H9 (cell line): ENCODE measurements at regions not wholly inside any gene's neighbourhood (a gene's known extent, or its start where the extent isn't known, plus 50 kb on each side); places are given as distances from the start of the nearest gene placed in this dataset.

ENCODE experiments used
- DNase-seq: peaks from one replicate; pipeline ENCODE4 v3.0.0-alpha.2; 2017
- H2AFZ ChIP-seq: one replicate; pipeline ENCODE4 v1.6.1; 2013; ENCODE audit warnings: mild to moderate bottlenecking, low read length, control low read depth, moderate library complexity
- H2AK5ac ChIP-seq: 2 replicates; pipeline ENCODE4 v1.6.1; 2013; ENCODE audit warnings: low read length, control low read depth, mixed read lengths; ENCODE audit not compliant: insufficient read length
- H2BK120ac ChIP-seq: one replicate; pipeline ENCODE4 v1.6.1; 2013; ENCODE audit warnings: low read depth, mild to moderate bottlenecking, low read length, control low read depth, inconsistent platforms; ENCODE audit not compliant: poor library complexity, severe bottlenecking
- H2BK12ac ChIP-seq: 2 replicates; pipeline ENCODE4 v1.6.1; 2013; ENCODE audit warnings: low read length, control low read depth, mixed read lengths, low read depth; ENCODE audit not compliant: insufficient read length
- H2BK15ac ChIP-seq: 2 replicates; pipeline ENCODE4 v1.6.1; 2013; ENCODE audit warnings: low read depth, low read length, control low read depth
- H2BK20ac ChIP-seq: one replicate; pipeline ENCODE4 v1.6.1; 2013; ENCODE audit warnings: low read depth, mild to moderate bottlenecking, low read length, control low read depth, inconsistent platforms; ENCODE audit not compliant: poor library complexity, severe bottlenecking
- H2BK5ac ChIP-seq: 2 replicates; pipeline ENCODE4 v1.6.1; 2013; ENCODE audit warnings: low read length, control low read depth, mixed read lengths; ENCODE audit not compliant: insufficient read length
- H3K14ac ChIP-seq: 2 replicates; pipeline ENCODE4 v1.6.1; 2013; ENCODE audit warnings: low read length, control low read depth; ENCODE audit not compliant: insufficient read depth
- H3K18ac ChIP-seq: 2 replicates; pipeline ENCODE4 v1.6.1; 2013; ENCODE audit warnings: low read depth, mild to moderate bottlenecking, mixed read lengths, low read length, control low read depth; ENCODE audit not compliant: insufficient read length
- H3K23ac ChIP-seq: 2 replicates; pipeline ENCODE4 v1.6.1; 2013; ENCODE audit warnings: low read length, control low read depth, mixed read lengths, low read depth; ENCODE audit not compliant: insufficient read length
- H3K23me2 ChIP-seq: 2 replicates; pipeline ENCODE4 v1.6.1; 2013; ENCODE audit warnings: low read depth, mild to moderate bottlenecking, mixed read lengths, low read length, control low read depth; ENCODE audit not compliant: insufficient read length, poor library complexity, severe bottlenecking
- H3K27ac ChIP-seq: 2 replicates; pipeline ENCODE4 v1.5.1; 2013; ENCODE audit warnings: low read length, control low read depth, mixed read lengths, low read depth; ENCODE audit not compliant: insufficient read length
- H3K27me3 ChIP-seq: 2 replicates; pipeline ENCODE4 v1.6.1; 2013; ENCODE audit warnings: low read length, control low read depth, inconsistent platforms; ENCODE audit not compliant: insufficient read depth
- H3K4ac ChIP-seq: 2 replicates; pipeline ENCODE4 v1.6.1; 2013; ENCODE audit warnings: low read depth, mild to moderate bottlenecking, control low read depth, inconsistent platforms, low read length, moderate library complexity
- H3K4me1 ChIP-seq: 2 replicates; pipeline ENCODE4 v1.6.1; 2013; ENCODE audit warnings: low read length, control low read depth, inconsistent platforms; ENCODE audit not compliant: insufficient read depth
- H3K4me2 ChIP-seq: 2 replicates; pipeline ENCODE4 v1.6.1; 2013; ENCODE audit warnings: low read length, control low read depth, mixed read lengths; ENCODE audit not compliant: insufficient read length, insufficient read depth
- H3K56ac ChIP-seq: 2 replicates; pipeline ENCODE4 v1.6.1; 2013; ENCODE audit warnings: low read depth, mild to moderate bottlenecking, mixed read lengths, low read length, control low read depth; ENCODE audit not compliant: insufficient read length
- H3K79me1 ChIP-seq: 2 replicates; pipeline ENCODE4 v1.6.1; 2013; ENCODE audit warnings: low read depth, mild to moderate bottlenecking, moderate library complexity, low read length, control low read depth, inconsistent platforms; ENCODE audit not compliant: insufficient read depth, poor library complexity, severe bottlenecking
- H3K79me2 ChIP-seq: 2 replicates; pipeline ENCODE4 v1.6.1; 2013; ENCODE audit warnings: low read length, control low read depth, inconsistent platforms; ENCODE audit not compliant: insufficient read depth
- H3K9ac ChIP-seq: 2 replicates; pipeline ENCODE4 v1.6.1; 2013; ENCODE audit warnings: low read length, control low read depth, mixed read lengths; ENCODE audit not compliant: insufficient read length; ENCODE audit errors: extremely low read depth
- H3K9me3 ChIP-seq: one replicate; pipeline ENCODE4 v1.6.1; 2013; ENCODE audit warnings: low read depth, low read length, inconsistent platforms; ENCODE audit not compliant: control insufficient read depth
- H3T11ph ChIP-seq: one replicate; pipeline ENCODE4 v1.6.1; 2013; ENCODE audit warnings: mild to moderate bottlenecking, low read length, control low read depth, inconsistent platforms
- H4K20me1 ChIP-seq: one replicate; pipeline ENCODE4 v1.6.1; 2013; ENCODE audit not compliant: control insufficient read depth, insufficient read length, insufficient read depth
- H4K5ac ChIP-seq: 2 replicates; pipeline ENCODE4 v1.6.1; 2013; ENCODE audit warnings: low read depth, mild to moderate bottlenecking, mixed read lengths, low read length, control low read depth; ENCODE audit not compliant: insufficient read length
- H4K8ac ChIP-seq: replicated peaks from 2 replicates; pipeline ENCODE4 v1.6.1; 2013; ENCODE audit warnings: low read length, control low read depth, mixed read lengths, low read depth; ENCODE audit not compliant: insufficient read length
- H4K91ac ChIP-seq: 2 replicates; pipeline ENCODE4 v1.6.1; 2013; ENCODE audit warnings: low read depth, mild to moderate bottlenecking, moderate library complexity, mixed read lengths, low read length, control low read depth; ENCODE audit not compliant: insufficient read length
- H3K27ac Mint-ChIP-seq, 3 experiments: 2 replicates in 2 of 3; 3 replicates in 1 of 3; pipeline ENCODE4 v1.8.0; 2020 to 2021; ENCODE audit warnings: mixed read lengths in 3 of 3, mild to moderate bottlenecking in 1 of 3, moderate library complexity in 1 of 3
- H3K27me3 Mint-ChIP-seq: 2 replicates; pipeline ENCODE4 v1.8.0; 2021; ENCODE audit warnings: low read depth, mild to moderate bottlenecking, moderate library complexity, mixed read lengths
- H3K36me3 Mint-ChIP-seq, 3 experiments: 2 replicates in 2 of 3; 3 replicates in 1 of 3; pipeline ENCODE4 v1.8.0; 2020 to 2021; ENCODE audit warnings: low read depth in 3 of 3, mixed read lengths in 3 of 3; ENCODE audit not compliant: insufficient read depth in 1 of 3
- H3K4me1 Mint-ChIP-seq, 2 experiments: 2 replicates each; pipeline ENCODE4 v1.8.0; 2020; ENCODE audit warnings: mixed read lengths in 2 of 2
- H3K4me3 Mint-ChIP-seq, 2 experiments: 2 replicates in 1 of 2; 3 replicates in 1 of 2; pipeline ENCODE4 v1.8.0; 2020 to 2021; ENCODE audit warnings: mild to moderate bottlenecking in 2 of 2, mixed read lengths in 2 of 2, moderate library complexity in 1 of 2
- H3K9me3 Mint-ChIP-seq, 2 experiments: 2 replicates in 1 of 2; 3 replicates in 1 of 2; pipeline ENCODE4 v1.8.0; 2020; ENCODE audit warnings: mild to moderate bottlenecking in 2 of 2, mixed read lengths in 2 of 2, moderate library complexity in 1 of 2
- CTCF ChIP-seq: fragments of 200-600 bp; sonication (generic); conservative IDR thresholded peaks from 3 replicates; pipeline ENCODE4 v1.8.0; 2021; ENCODE audit warnings: antibody characterized with exemption, mild to moderate bottlenecking
- WGBS: extraction: QIAGEN DNeasy Blood & Tissue Kit; methylation state at CpG from one replicate; pipeline ENCODE4 v1.1.7; 2013; ENCODE audit warnings: missing lambda C conversion rate, low lambda C conversion rate, mixed read lengths; ENCODE audit not compliant: insufficient read length; ENCODE audit errors: extremely low coverage; 5-methylcytosine and 5-hydroxymethylcytosine counted together

GRCh38 chr2:239729681-239730566 lies 295.2 kb downstream of the NDUFA10 start:
- Histone ChIP-seq H4K5ac (no peak overlapping the region), H3K79me2 (no peaks in the 10 kb centered on the region), H3K14ac (no peak overlapping the region), H2BK12ac (no peak overlapping the region), H2BK5ac (no peak overlapping the region), H3K18ac (no peak overlapping the region), H3K4me1 (no peaks in the 10 kb centered on the region; the same call in 1 of the 2 replicates), H2BK120ac (no peak overlapping the region), H3K4me2 (no peak overlapping the region), H3K9ac (no peak overlapping the region), H3K27ac (no peak overlapping the region), H3K9me3 (no peaks in the 10 kb centered on the region), H4K8ac (no peak overlapping the region), H3K27me3 (no peaks in the 10 kb centered on the region), H2BK15ac (no peak overlapping the region), H2AK5ac (no peak overlapping the region), H4K20me1 (no peaks in the 10 kb centered on the region), H4K91ac (no peak overlapping the region), H3K23ac (no peak overlapping the region), H2AFZ (no peak overlapping the region), H3K56ac (no peak overlapping the region), H3T11ph (no peak overlapping the region), H3K4ac (no peak overlapping the region), H3K23me2 (no peaks in the 10 kb centered on the region), H3K79me1 (no peaks in the 10 kb centered on the region), H2BK20ac (no peak overlapping the region)
- H3K27me3 Mint-ChIP-seq, result no peaks in the 10 kb centered on the region; the same call in 1 of the 2 replicates
- H3K4me1 Mint-ChIP-seq, result peaks cover 8 to 15% of the 10 kb centered on the region in 2 experiments
- H3K9me3 Mint-ChIP-seq, result no peaks in the 10 kb centered on the region; a peak in 1 of 5 replicates
- no peak for TF ChIP-seq CTCF
- no CpG with 5 or more reads among the region's 22 CpGs for WGBS
- no peak overlapping the region; a peak in 1 of 7 replicates for H3K27ac Mint-ChIP-seq
- H3K36me3 Mint-ChIP-seq, result no peaks in the 10 kb centered on the region
- no peak for DNase-seq
- H3K4me3 Mint-ChIP-seq, result no peak overlapping the region
